Colonic mucosa (tissue), 4 donors: ENCODE measurements at regions not wholly inside any gene's neighbourhood (a gene's known extent, or its start where the extent isn't known, plus 50 kb on each side); places are given as distances from the start of the nearest gene placed in this dataset.
A peak's percentile ranks its signal among the peaks of the same experiment; 100 is the strongest.

Source experiments
- DNase-seq: peaks from one replicate; pipeline ENCODE4 v3.0.0-alpha.2; 2020
- H3K27ac ChIP-seq: fragments of 200-600 bp; one replicate; pipeline ENCODE4 v1.8.0; 2021
- H3K27me3 ChIP-seq: fragments of 200-600 bp; one replicate; pipeline ENCODE4 v1.8.0; 2021
- H3K36me3 ChIP-seq: fragments of 200-600 bp; one replicate; pipeline ENCODE4 v1.8.0; 2021
- H3K4me1 ChIP-seq: fragments of 200-600 bp; one replicate; pipeline ENCODE4 v1.8.0; 2021; ENCODE audit warnings: mild to moderate bottlenecking
- H3K4me3 ChIP-seq: fragments of 200-600 bp; one replicate; pipeline ENCODE4 v1.8.0; 2021
- H3K9ac ChIP-seq, 2 donors: one replicate each; pipeline ENCODE4 v1.7.0; 2013; ENCODE audit warnings: control low read depth in 2 of 2, low read depth in 2 of 2, low read length in 2 of 2
- H3K9me3 ChIP-seq: fragments of 200-600 bp; one replicate; pipeline ENCODE4 v1.8.0; 2021
- intact Hi-C: fragments of 100-400 bp; cut with DNase I; formaldehyde crosslinking; loops from one replicate; pipeline ENCODE4 v1.14.1; 2022
- TF ChIP-seq, protein P1 (sequence below): fragments of 200-600 bp; IDR thresholded peaks from one replicate; pipeline ENCODE4 v1.8.0; 2022; ENCODE audit warnings: antibody characterized with exemption, mild to moderate bottlenecking
- donor health status: healthy.
- donor health status: DM: no; HTN: no; CAD: no.
- donor health status: DM: no; HTN: no; CAD: no.

- Histone ChIP-seq H3K4me1 (no peaks in the 10 kb centered on the region), H3K9me3 (no peaks in the 10 kb centered on the region), H3K27ac (no peak overlapping the region), H3K9ac (no peak overlapping the region), H3K36me3 (no peaks in the 10 kb centered on the region), H3K27me3 (no peaks in the 10 kb centered on the region), H3K4me3 (no peak overlapping the region)
- intact Hi-C loops, result no loop called here
- TF ChIP-seq, protein P1, sequence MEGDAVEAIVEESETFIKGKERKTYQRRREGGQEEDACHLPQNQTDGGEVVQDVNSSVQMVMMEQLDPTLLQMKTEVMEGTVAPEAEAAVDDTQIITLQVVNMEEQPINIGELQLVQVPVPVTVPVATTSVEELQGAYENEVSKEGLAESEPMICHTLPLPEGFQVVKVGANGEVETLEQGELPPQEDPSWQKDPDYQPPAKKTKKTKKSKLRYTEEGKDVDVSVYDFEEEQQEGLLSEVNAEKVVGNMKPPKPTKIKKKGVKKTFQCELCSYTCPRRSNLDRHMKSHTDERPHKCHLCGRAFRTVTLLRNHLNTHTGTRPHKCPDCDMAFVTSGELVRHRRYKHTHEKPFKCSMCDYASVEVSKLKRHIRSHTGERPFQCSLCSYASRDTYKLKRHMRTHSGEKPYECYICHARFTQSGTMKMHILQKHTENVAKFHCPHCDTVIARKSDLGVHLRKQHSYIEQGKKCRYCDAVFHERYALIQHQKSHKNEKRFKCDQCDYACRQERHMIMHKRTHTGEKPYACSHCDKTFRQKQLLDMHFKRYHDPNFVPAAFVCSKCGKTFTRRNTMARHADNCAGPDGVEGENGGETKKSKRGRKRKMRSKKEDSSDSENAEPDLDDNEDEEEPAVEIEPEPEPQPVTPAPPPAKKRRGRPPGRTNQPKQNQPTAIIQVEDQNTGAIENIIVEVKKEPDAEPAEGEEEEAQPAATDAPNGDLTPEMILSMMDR, result no peak
- DNase-seq, result peak; percentile 48
Measured at GRCh38 chr11:123251657-123252344, 56.8 kb upstream of the CLMP start.

- Histone ChIP-seq H3K4me3 (no peak overlapping the region), H3K9ac (no peak overlapping the region), H3K9me3 (no peaks in the 10 kb centered on the region), H3K27me3 (no peaks in the 10 kb centered on the region), H3K27ac (no peak overlapping the region), H3K4me1 (no peaks in the 10 kb centered on the region), H3K36me3 (no peaks in the 10 kb centered on the region)
- TF ChIP-seq, protein P1, result no peak
- intact Hi-C loops, result no loop called here
- DNase-seq, result no peak
Measured at GRCh38 chr11:123250892-123251656, 56.0 kb upstream of the CLMP start.

- intact Hi-C loops, result no loop called here
- no peak overlapping the region for H3K4me3 ChIP-seq
- H3K9ac ChIP-seq, result no peak overlapping the region
- H3K9me3 ChIP-seq, result no peaks in the 10 kb centered on the region
- no peaks in the 10 kb centered on the region for H3K4me1 ChIP-seq
- H3K36me3 ChIP-seq, result no peaks in the 10 kb centered on the region
- no peak for DNase-seq
- TF ChIP-seq, protein P1, result no peak
- H3K27ac ChIP-seq, result no peak overlapping the region
- no peaks in the 10 kb centered on the region for H3K27me3 ChIP-seq
Measured at GRCh38 chr11:123249354-123249753, 54.3 kb upstream of the CLMP start.

GRCh38 chr11:123247813-123248379 lies 52.8 kb upstream of the CLMP start:
- Histone ChIP-seq H3K36me3 (no peaks in the 10 kb centered on the region), H3K27ac (no peak overlapping the region), H3K4me1 (no peaks in the 10 kb centered on the region), H3K9me3 (no peaks in the 10 kb centered on the region), H3K9ac (no peak overlapping the region), H3K27me3 (no peaks in the 10 kb centered on the region), H3K4me3 (no peak overlapping the region)
- intact Hi-C loops, result loop anchor here (2.0 kb wide), 2 partner anchors 81 to 137 kb away; no protein-coding TSS in a partner anchor
- TF ChIP-seq, protein P1, result no peak
- no peak for DNase-seq

DNA sequence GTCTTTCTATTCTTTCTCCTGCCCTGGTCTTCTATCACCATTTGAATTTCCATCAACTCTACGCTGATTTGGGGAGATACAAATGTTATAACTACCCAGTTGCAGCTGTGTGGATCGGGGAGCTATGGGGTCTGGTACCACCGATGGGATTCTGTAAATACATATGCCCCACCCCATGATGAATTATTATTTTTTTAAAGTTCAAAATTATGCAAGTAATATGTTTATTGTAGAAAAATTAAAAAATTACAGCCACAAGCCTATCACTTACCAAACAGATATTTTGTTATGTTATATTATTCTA lies 52.4 kb upstream of the CLMP start:
- Histone ChIP-seq H3K27me3 (no peaks in the 10 kb centered on the region), H3K9me3 (no peaks in the 10 kb centered on the region), H3K36me3 (no peaks in the 10 kb centered on the region), H3K27ac (no peak overlapping the region), H3K4me3 (no peak overlapping the region), H3K9ac (no peak overlapping the region), H3K4me1 (no peaks in the 10 kb centered on the region)
- DNase-seq, result no peak
- TF ChIP-seq, protein P1, result peak; percentile 19
- intact Hi-C loops, result loop anchor here (2.0 kb wide), 2 partner anchors 81 to 137 kb away; no protein-coding TSS in a partner anchor
